ENCODE measurements at regions not wholly inside any gene's neighbourhood (a gene's known extent, or its start where the extent isn't known, plus 50 kb on each side); places are given as distances from the start of the nearest gene placed in this dataset.
"Not testable (repeated sequence)": the region's sequence is repeated elsewhere in the genome, so short reads cannot be mapped to it uniquely, and the experiment has no call there.

DNA sequence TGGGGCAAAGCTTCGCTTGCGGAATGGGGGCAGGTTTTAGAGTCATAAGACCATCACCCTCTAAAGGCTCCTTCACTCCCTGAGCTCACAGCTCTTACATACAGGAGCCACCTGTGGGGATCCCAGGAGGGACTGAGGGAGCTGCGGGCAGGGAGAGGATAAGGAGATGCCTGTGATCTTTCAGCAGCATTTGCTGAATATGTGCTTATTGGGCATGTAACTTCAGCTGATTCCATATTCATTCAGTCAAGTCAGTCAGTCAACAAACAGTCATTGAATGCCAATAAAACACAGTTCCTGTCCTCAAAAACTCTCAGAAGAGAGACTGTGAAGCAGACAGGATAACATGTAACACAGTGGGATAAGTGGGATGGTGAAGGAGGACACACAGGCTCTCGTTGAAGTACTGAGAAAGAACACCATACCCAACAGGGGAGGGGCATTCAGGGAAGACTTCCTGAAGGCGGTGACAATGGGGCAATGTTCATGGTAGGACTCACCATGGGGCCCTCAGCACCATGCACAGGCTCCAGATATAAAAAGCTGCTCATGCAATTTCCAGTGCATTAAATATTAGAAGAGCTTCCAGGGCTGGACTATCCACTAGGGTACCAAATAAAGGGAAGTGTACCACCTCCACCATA, 240.9 kb downstream of the UACA start:
- no peak for DNase-seq

- DNase-seq, result no peak
These were observed 241.6 kb downstream of the UACA start for GRCh38 chr15:70521576-70522322.

GRCh38 chr15:70519616-70520015, 243.7 kb downstream of the UACA start:
- no peak for DNase-seq

- no peak for DNase-seq
These were observed 244.4 kb downstream of the UACA start for GRCh38 chr15:70519004-70519365.

GRCh38 chr15:70518201-70519003, 245.0 kb downstream of the UACA start:
- no peak for DNase-seq

DNA sequence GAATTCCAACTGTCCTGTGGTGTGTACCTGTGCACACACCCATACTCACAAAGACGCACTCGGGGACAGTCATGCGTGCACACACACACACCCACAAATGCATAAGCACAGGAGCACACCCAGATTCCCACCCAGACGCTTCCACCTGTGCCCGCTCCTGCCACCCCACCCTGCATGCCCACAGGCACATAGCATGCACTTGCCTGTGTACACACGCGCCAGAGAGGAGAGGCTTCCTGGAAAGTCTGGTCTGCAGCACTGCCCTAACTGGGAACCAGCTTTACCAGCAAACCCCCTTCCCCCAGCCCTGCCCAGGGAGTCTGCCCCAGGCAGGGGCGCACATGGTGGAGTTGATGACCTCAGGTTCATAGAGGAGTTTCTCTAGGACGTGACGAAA, 246.2 kb downstream of the UACA start:
- no peak for DNase-seq

DNA sequence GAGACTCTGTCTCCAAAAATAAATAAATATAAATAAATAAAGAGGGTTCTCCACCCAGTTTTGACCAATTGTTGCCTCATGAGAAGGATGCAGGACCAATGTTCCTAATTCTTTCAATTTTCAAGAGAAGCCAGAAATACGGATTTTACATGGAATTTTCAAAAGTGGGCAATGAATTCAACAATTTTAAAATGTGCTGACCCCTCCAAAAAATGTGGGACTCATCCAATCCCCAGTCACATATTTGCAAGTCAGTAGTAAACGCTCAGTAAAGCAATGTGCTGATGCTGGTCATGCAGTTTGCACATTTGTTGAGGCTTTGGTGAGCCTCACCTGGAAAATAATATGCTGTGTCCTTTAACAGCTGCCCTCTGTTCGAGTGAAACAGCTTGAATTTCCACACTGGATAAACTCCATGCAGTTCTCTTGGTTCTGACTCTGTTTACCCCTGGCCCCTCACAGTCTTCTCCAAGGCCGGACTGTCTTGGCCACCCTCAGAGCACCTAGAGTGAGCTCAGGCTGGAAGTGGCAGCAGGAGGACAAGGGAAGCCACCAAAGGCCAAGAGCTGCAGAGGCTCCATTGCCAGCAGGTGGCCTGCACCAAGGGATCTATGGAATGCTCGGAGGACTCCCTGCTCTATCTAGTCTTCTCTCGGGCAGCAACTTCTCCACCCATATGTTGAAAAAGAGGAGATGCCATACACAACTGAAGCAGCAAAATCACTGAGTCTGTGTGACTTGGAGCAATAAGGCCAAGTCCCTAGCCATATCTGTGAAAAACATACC, 246.8 kb downstream of the UACA start:
- DNase-seq, result no peak

GRCh38 chr15:70514251-70514650, 249.1 kb downstream of the UACA start:
- no peak for DNase-seq

DNA sequence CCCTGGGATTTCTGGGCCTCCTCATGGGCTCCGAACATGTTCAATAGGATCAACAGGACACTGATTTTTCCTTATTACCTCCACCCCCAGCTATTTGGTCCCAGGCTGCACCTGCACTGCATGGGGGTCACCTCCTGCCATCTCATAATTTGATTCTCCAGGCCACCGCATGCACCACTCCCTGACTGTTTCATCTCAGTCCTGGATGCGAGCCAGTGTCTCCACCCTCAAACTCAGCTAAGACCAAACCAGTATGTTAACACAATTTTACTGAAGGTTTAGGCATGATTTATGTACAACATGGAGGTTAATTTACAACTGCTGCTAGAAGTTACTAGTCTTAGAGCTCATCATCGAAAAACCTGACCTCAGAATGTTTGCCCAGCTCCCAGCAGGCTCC, 249.5 kb downstream of the UACA start:
- no peak for DNase-seq

DNA sequence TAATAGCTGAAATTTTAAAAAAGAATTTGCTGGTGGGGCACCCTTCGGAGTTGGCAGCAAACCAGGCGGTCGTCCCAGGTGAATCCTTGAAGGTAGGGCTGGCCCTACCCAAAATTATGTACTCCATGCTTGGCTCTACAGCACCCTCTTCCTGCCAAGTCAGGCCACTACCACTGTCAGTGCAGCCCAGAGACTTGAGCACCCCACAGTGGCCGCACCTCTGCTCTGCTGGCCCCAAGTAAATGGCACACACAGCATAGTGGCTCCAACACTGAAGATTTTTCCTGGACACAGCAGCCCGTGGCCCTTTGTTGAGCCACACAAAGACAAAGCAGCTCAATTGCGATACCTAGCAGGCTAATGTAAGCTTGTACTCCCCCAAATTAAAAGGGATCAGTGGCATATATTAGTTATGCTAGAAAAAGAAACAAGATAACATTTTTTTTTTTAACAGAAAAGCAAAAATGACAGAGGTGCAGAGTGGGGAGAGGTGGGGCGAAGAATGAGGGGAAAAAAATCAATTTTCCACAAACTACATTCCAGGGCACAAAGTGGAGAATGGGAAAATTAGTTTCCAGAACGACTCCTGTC, 250.5 kb downstream of the UACA start:
- peak; percentile 29 for DNase-seq

- not testable (repeated sequence) for DNase-seq
These were observed 251.3 kb downstream of the UACA start for GRCh38 chr15:70511972-70512587.

DNA sequence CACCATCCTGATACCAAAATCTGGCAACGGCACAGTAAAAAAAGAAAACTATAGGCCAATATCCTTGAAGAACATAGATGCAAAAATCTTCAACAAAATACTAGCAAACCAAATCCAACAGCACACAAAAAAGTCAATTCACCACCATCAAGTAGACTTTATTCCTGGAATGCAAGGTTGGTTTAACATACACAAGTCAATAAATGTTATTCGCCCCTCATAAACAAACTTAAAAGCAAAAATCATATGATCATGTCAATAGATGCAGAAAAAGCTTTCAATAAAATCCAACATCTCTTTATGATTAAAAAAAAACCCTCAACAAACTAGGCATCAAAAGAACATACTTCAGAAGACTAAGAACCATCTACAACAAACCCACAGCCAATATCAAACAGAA, 252.9 kb downstream of the UACA start:
- DNase-seq, result no peak

GRCh38 chr15:70509731-70510143, 253.6 kb downstream of the UACA start:
- no peak for DNase-seq

- DNase-seq, result no peak
These were observed 254.1 kb downstream of the UACA start for GRCh38 chr15:70509282-70509662.

GRCh38 chr15:70508561-70509281, 254.6 kb downstream of the UACA start:
- no peak for DNase-seq

- DNase-seq, result no peak
These were observed 255.5 kb downstream of the UACA start for GRCh38 chr15:70507772-70508371.

DNA sequence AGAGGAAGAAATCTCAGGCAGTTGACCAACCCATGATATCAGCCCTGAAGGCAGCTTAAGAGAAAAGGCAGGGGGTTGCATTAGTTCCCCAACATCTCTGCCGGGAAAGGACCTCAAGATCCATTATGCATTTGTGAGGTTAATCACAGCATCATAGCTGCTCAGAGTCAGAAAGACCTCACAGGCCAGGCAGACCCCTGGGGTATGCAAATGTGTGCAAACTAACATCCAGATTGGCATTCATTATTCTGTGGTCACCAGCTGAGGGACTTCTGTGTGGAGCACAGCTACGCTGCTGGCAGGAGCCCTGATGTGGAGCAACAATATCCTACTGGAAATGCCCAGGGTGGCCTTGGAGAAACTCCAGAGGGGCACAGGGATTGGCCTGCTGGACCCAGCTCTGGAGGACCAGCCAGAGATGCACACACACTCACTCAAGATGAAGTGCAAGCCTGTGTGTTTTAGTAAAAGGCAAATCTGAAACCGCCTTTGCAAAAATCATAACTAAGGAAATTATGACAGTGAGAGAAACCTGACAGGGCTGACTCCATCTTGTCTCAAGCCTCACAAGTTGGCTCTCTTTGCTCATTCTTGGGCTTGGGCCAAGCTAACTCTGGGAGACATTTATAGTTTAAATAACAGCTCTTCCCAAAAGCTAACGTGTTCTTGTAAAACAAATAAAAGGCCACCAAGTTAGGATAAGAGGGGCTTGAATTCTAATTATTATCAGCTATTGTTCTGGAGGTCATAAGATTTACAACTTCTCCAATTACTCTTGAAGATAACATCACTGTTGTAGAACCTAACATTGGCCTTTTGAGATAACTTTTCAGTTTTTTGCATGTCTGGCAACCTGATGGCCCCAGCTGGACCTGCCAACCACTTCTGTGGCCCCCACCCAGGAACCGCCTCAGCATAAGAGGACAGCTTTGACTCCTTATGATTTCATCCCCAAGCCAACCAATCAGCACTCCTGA, 257.1 kb downstream of the UACA start:
- DNase-seq, result no peak

- DNase-seq, result no peak
These were observed 257.9 kb downstream of the UACA start for GRCh38 chr15:70505411-70505919.

- no peak for DNase-seq
These were observed 258.4 kb downstream of the UACA start for GRCh38 chr15:70504988-70505387.

All from T-helper 9 cell (primary cell).